Stomach (tissue), 8 donors: ENCODE measurements at regions not wholly inside any gene's neighbourhood (a gene's known extent, or its start where the extent isn't known, plus 50 kb on each side); places are given as distances from the start of the nearest gene placed in this dataset.

Experiments
- DNase-seq, 2 donors: peaks; one replicate each; pipeline versions ENCODE4 v3.0.0 to v3.0.0-alpha.2; 2013 to 2019
- H3K27ac ChIP-seq, 5 donors: fragments of 200-600 bp in 4 of 5; sonication (generic) in 4 of 5; one replicate each; pipeline ENCODE4 v1.5.1; 2013 to 2019; ENCODE audit warnings: mild to moderate bottlenecking in 1 of 5, moderate library complexity in 1 of 5
- H3K27me3 ChIP-seq, 3 donors: fragments of 200-600 bp; sonication (generic); one replicate each; pipeline ENCODE4 v1.5.1; 2017 to 2019; ENCODE audit warnings: mixed run types in 1 of 3
- H3K36me3 ChIP-seq, 4 donors: fragments of 200-600 bp; sonication (generic); 1 replicate in 3 of 4; 2 replicates in 1 of 4; pipeline ENCODE4 v1.5.1; 2016 to 2019
- H3K4me1 ChIP-seq, 4 donors: fragments of 200-600 bp; sonication (generic); one replicate each; pipeline ENCODE4 v1.5.1; 2016 to 2019
- H3K4me3 ChIP-seq, 4 donors: fragments of 200-600 bp; sonication (generic) in 3 of 4; one replicate each; pipeline ENCODE4 v1.5.1; 2016 to 2019; ENCODE audit warnings: mild to moderate bottlenecking in 1 of 4
- H3K9me3 ChIP-seq, 4 donors: fragments of 200-600 bp; sonication (generic); one replicate each; pipeline ENCODE4 v1.5.1; 2016 to 2019
- EP300 ChIP-seq: sonication (generic); formaldehyde crosslinking; IDR thresholded peaks from one replicate; pipeline ENCODE4 v1.6.1; 2017; ENCODE audit warnings: antibody characterized with exemption
- POLR2A ChIP-seq, 4 donors: fragments of 450-650 bp; IDR thresholded peaks; one replicate each; pipeline ENCODE4 v1.6.1; 2016; ENCODE audit warnings: antibody characterized with exemption in 4 of 4, control low read depth in 2 of 4, mild to moderate bottlenecking in 1 of 4, moderate library complexity in 1 of 4
- POLR2AphosphoS5 ChIP-seq, 3 donors: sonication (generic); formaldehyde crosslinking; IDR thresholded peaks; one replicate each; pipeline ENCODE4 v1.6.1; 2016; ENCODE audit warnings: antibody characterized with exemption in 3 of 3
- WGBS, 5 donors: extraction: QIAGEN DNeasy Blood & Tissue Kit in 3 of 5; methylation state at CpG; one replicate each; pipeline versions ENCODE4 v1.1.5 to v1.1.7; 2013 to 2018; 5-methylcytosine and 5-hydroxymethylcytosine counted together
- intact Hi-C: fragments of 100-400 bp; cut with DNase I; formaldehyde crosslinking; loops from one replicate; pipeline ENCODE4 v1.15.1; 2023; ENCODE audit warnings: low total_unique reads
- TF ChIP-seq, protein P1 (sequence below), 7 experiments: fragments of 450-650 bp in 4 of 7; fragments of 200-600 bp in 3 of 7; sonication (generic) in 3 of 7; IDR thresholded peaks; one replicate each; pipeline ENCODE4 v1.5.1; 2016 to 2019; ENCODE audit warnings: antibody characterized with exemption in 7 of 7, control low read depth in 2 of 7, mild to moderate bottlenecking in 1 of 7
- donor health status: healthy with polysubstance abuse.
- donor health status: Bipolar disorder and iron deficiency.
- donor health status: healthy.

DNA sequence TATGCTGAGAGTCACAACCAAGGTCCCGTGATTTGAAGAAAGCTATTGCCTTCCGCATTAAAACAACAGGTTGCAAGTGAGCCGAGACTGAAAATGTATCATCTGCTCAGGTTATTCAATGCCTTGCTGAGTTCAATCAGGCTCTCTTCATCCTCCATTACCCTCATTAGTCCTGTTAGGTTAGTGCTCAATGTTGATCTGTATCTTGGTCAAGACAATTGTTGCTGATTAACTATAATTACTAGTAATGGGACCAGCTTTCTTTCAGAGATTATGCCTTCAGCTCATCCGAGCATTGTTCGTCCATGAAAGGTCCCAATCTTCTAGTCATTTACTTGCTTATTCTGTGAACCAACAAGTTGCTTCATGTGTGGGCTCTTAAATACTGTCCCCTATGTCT, 534.6 kb upstream of the FAM241A start:
- intact Hi-C loops: no loop called here
- no peak overlapping the region for H3K27ac ChIP-seq
- TF ChIP-seq EP300: no peak
- no peak for TF ChIP-seq POLR2AphosphoS5 (IDR thresholded peaks at IDR 0.05)
- TF ChIP-seq, protein P1, sequence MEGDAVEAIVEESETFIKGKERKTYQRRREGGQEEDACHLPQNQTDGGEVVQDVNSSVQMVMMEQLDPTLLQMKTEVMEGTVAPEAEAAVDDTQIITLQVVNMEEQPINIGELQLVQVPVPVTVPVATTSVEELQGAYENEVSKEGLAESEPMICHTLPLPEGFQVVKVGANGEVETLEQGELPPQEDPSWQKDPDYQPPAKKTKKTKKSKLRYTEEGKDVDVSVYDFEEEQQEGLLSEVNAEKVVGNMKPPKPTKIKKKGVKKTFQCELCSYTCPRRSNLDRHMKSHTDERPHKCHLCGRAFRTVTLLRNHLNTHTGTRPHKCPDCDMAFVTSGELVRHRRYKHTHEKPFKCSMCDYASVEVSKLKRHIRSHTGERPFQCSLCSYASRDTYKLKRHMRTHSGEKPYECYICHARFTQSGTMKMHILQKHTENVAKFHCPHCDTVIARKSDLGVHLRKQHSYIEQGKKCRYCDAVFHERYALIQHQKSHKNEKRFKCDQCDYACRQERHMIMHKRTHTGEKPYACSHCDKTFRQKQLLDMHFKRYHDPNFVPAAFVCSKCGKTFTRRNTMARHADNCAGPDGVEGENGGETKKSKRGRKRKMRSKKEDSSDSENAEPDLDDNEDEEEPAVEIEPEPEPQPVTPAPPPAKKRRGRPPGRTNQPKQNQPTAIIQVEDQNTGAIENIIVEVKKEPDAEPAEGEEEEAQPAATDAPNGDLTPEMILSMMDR (IDR thresholded peaks at IDR 0.05): no peak
- no peak for TF ChIP-seq POLR2A (IDR thresholded peaks at IDR 0.05)
- H3K27me3 ChIP-seq: no peaks in the 10 kb centered on the region
- peak in 1 of 2 donors; percentile 5 for DNase-seq
- H3K4me1 ChIP-seq: no peaks in the 10 kb centered on the region
- H3K36me3 ChIP-seq: no peaks in the 10 kb centered on the region
- H3K4me3 ChIP-seq: no peak overlapping the region
- H3K9me3 ChIP-seq: no peaks in the 10 kb centered on the region
- whole genome bisulfite sequencing, 5 donors: 68 to 89% (median 85%) methylated on average over 5 of the region's 5 CpGs

DNA sequence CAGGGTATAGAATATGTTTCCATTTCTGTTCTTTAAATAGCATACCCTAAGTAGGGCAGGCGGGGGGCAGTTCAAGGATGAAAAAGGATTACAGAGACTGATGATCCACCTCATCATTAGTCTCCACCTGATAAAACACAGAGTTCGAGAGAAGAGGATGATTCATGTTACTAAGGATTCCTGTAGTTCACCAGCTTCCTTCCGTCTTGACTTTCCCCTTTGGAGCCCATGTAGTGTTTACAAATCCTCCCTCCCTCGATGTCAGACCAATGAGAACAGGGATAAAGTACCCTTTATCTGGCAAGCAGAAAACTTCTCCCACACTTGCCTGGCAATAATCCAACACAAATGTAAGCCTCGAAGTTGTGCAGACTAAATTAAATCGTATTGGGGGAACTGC, 526.3 kb upstream of the FAM241A start:
- H3K36me3 ChIP-seq: no peaks in the 10 kb centered on the region
- no peak for TF ChIP-seq POLR2AphosphoS5 (IDR thresholded peaks at IDR 0.05)
- TF ChIP-seq, protein P1 (IDR thresholded peaks at IDR 0.05): no peak
- no peak for TF ChIP-seq EP300
- no peak for TF ChIP-seq POLR2A (IDR thresholded peaks at IDR 0.05)
- no peaks in the 10 kb centered on the region for H3K4me1 ChIP-seq
- H3K27me3 ChIP-seq: no peaks in the 10 kb centered on the region
- DNase-seq: peak in 1 of 2 donors; percentile 14
- intact Hi-C loops: no loop called here
- H3K27ac ChIP-seq: no peak overlapping the region
- H3K4me3 ChIP-seq: no peak overlapping the region
- 20 to 36% (median 27%) methylated on average over 6 of the region's 6 CpGs for WGBS, 5 donors
- H3K9me3 ChIP-seq: peaks cover 0 to 6% (median 0%) of the 10 kb centered on the region in 4 donors

DNA sequence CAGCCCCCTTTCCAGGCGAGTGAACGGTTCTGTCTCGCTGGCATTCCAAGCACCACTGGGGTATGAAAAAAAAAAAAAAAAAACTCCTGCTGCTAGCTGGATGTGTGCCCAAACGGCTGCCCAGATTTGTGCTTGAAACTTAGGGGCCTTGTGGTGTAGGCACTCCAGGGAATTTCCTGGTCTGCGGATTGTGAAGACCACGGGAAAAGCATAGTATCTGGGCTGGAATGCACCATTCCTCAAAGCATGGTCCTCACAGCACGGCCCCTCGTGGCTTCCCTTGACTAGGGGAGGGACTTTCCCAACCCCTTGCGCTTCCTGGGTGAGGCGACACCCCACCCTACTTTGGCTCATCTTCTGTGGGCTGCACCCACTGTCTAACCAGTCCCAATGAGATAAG, 516.8 kb upstream of the FAM241A start:
- H3K36me3 ChIP-seq: no peaks in the 10 kb centered on the region
- no peak overlapping the region for H3K27ac ChIP-seq
- no peak for DNase-seq
- H3K4me3 ChIP-seq: no peak overlapping the region
- peaks cover 0 to 17% (median 0%) of the 10 kb centered on the region in 3 donors for H3K27me3 ChIP-seq
- 67 to 86% (median 72%) methylated on average over 9 to 10 of the region's 10 CpGs for WGBS, 5 donors
- H3K4me1 ChIP-seq: no peaks in the 10 kb centered on the region
- TF ChIP-seq POLR2AphosphoS5 (IDR thresholded peaks at IDR 0.05) (no peak), POLR2A (IDR thresholded peaks at IDR 0.05) (no peak)
- peaks cover 0 to 4% (median 0%) of the 10 kb centered on the region in 4 donors for H3K9me3 ChIP-seq
- intact Hi-C loops: no loop called here

DNA sequence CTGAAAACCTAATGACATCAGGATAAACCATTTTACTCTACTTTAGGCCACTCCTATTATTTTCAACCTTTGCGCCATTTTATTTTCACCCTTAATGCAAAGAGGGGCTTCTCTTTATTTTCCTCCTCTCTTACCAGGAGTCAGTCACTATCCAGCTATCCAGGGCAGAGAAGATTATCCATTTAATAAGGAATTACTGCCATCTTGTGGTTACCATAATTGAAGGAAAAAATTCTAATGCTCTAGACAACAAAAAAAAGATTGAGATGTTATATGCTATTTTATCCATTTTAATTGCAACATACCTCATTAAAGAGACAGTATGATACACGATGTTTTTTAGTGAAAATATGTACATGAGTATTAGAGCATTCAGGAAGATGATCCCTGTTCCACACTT, 514.5 kb upstream of the FAM241A start:
- 46 to 54% (median 54%) methylated on average over 2 of the region's 2 CpGs for WGBS, 5 donors

More for the DNA sequence above, 514.5 kb upstream of the FAM241A start:
- intact Hi-C loops: no loop called here
- DNase-seq: peak in 1 of 2 donors; percentile 38
- Histone ChIP-seq H3K27me3 (peaks cover 0 to 17% (median 0%) of the 10 kb centered on the region in 3 donors), H3K27ac (no peak overlapping the region), H3K36me3 (no peaks in the 10 kb centered on the region), H3K4me1 (no peaks in the 10 kb centered on the region), H3K4me3 (no peak overlapping the region), H3K9me3 (peaks cover 0 to 4% (median 0%) of the 10 kb centered on the region in 4 donors)
- TF ChIP-seq POLR2AphosphoS5 (IDR thresholded peaks at IDR 0.05) (no peak), EP300 (no peak), POLR2A (IDR thresholded peaks at IDR 0.05) (no peak)
- TF ChIP-seq, protein P1 (IDR thresholded peaks at IDR 0.05): no peak
